Endodermal cell (in vitro differentiated cells): ENCODE measurements at regions not wholly inside any gene's neighbourhood (a gene's known extent, or its start where the extent isn't known, plus 50 kb on each side); places are given as distances from the start of the nearest gene placed in this dataset.

ENCODE experiments used
- DNase-seq: peaks from one replicate; pipeline ENCODE4 v3.0.0-alpha.2; 2017
- H3K27ac ChIP-seq: 2 replicates; pipeline ENCODE4 v1.5.1; 2013; ENCODE audit warnings: mild to moderate bottlenecking, low read depth, low read length, moderate library complexity
- H3K27me3 ChIP-seq: 2 replicates; pipeline ENCODE4 v1.6.1; 2013; ENCODE audit warnings: mild to moderate bottlenecking, low read length, moderate library complexity; ENCODE audit not compliant: insufficient read depth, control insufficient read depth, poor library complexity, severe bottlenecking
- H3K36me3 ChIP-seq: 2 replicates; pipeline ENCODE4 v1.7.0; 2013; ENCODE audit warnings: mild to moderate bottlenecking, low read length, moderate library complexity; ENCODE audit not compliant: control insufficient read depth, insufficient read depth
- H3K4me1 ChIP-seq: one replicate; pipeline ENCODE4 v1.7.0; 2013; ENCODE audit warnings: low read length; ENCODE audit not compliant: control insufficient read depth, insufficient read depth
- H3K4me3 ChIP-seq: 2 replicates; pipeline ENCODE4 v1.5.1; 2013; ENCODE audit warnings: mild to moderate bottlenecking, low read length, moderate library complexity
- H3K9ac ChIP-seq: 2 replicates; pipeline ENCODE4 v1.6.1; 2013; ENCODE audit warnings: mild to moderate bottlenecking, low read length, moderate library complexity; ENCODE audit not compliant: poor library complexity, severe bottlenecking; ENCODE audit errors: extremely low read depth
- H3K9me3 ChIP-seq: 2 replicates; pipeline ENCODE4 v1.6.1; 2013; ENCODE audit warnings: mild to moderate bottlenecking, low read length, moderate library complexity; ENCODE audit not compliant: control insufficient read depth
- H3K27ac Mint-ChIP-seq: 2 replicates; pipeline ENCODE4 v1.8.0; 2020; ENCODE audit warnings: mixed read lengths
- H3K27me3 Mint-ChIP-seq: 2 replicates; pipeline ENCODE4 v1.8.0; 2021; ENCODE audit warnings: mild to moderate bottlenecking, mixed read lengths; ENCODE audit not compliant: insufficient read depth
- H3K36me3 Mint-ChIP-seq: 2 replicates; pipeline ENCODE4 v1.8.0; 2020; ENCODE audit warnings: low read depth, mixed read lengths
- H3K4me1 Mint-ChIP-seq: 2 replicates; pipeline ENCODE4 v1.8.0; 2020; ENCODE audit warnings: mixed read lengths
- H3K4me3 Mint-ChIP-seq: 2 replicates; pipeline ENCODE4 v1.8.0; 2020; ENCODE audit warnings: mild to moderate bottlenecking, moderate library complexity, mixed read lengths
- H3K9me3 Mint-ChIP-seq: 2 replicates; pipeline ENCODE4 v1.8.0; 2020; ENCODE audit warnings: mild to moderate bottlenecking, mixed read lengths
- WGBS, 2 experiments: methylation state at CpG; one replicate each; pipeline versions ENCODE4 v1.1.5 to v1.1.7; 2013; ENCODE audit warnings: missing lambda C conversion rate in 2 of 2, mixed read lengths in 1 of 2; ENCODE audit not compliant: insufficient coverage in 1 of 2, insufficient read length in 1 of 2; 5-methylcytosine and 5-hydroxymethylcytosine counted together
- TF ChIP-seq, protein P1 (sequence below): fragments of 200-600 bp; sonication (generic); conservative IDR thresholded peaks from 2 replicates; pipeline ENCODE4 v1.5.0; 2021; ENCODE audit warnings: antibody characterized with exemption, mild to moderate bottlenecking

DNA sequence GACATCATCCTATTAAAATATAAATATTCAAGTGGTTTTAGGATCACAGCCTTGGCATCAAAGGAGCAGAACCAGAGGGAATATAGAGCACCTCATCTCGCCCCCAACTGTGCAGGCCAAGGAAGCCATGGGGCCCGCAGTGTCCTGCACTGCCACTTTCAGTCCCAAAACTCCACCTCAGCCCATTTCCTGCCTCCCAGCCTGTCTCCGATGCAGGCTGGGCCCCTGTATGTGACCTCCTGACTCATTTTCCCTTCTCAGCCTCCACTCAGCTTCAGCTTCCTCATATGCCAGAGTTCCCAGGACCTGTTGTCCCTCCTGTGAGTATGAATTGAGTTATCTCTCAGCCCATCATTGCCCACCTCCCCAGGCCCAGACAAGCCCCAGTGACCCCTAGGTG lies 72.9 kb upstream of the GLI2 start:
- Histone ChIP-seq H3K27me3 (peaks cover 8% of the 10 kb centered on the region), H3K36me3 (no peaks in the 10 kb centered on the region), H3K9me3 (peaks cover 37% of the 10 kb centered on the region), H3K4me3 (no peak overlapping the region), H3K9ac (no peak overlapping the region), H3K27ac (no peak overlapping the region), H3K4me1 (no peaks in the 10 kb centered on the region)
- H3K36me3 Mint-ChIP-seq: peaks cover 3% of the 10 kb centered on the region
- peaks cover 69% of the 10 kb centered on the region for H3K27me3 Mint-ChIP-seq
- peaks cover 42% of the 10 kb centered on the region for H3K9me3 Mint-ChIP-seq
- DNase-seq: peak; percentile 29
- WGBS, 2 experiments: 95% methylated on average over 3 of the region's 3 CpGs; no CpG with 5 or more reads in 1 of the 2 experiments
- TF ChIP-seq, protein P1, sequence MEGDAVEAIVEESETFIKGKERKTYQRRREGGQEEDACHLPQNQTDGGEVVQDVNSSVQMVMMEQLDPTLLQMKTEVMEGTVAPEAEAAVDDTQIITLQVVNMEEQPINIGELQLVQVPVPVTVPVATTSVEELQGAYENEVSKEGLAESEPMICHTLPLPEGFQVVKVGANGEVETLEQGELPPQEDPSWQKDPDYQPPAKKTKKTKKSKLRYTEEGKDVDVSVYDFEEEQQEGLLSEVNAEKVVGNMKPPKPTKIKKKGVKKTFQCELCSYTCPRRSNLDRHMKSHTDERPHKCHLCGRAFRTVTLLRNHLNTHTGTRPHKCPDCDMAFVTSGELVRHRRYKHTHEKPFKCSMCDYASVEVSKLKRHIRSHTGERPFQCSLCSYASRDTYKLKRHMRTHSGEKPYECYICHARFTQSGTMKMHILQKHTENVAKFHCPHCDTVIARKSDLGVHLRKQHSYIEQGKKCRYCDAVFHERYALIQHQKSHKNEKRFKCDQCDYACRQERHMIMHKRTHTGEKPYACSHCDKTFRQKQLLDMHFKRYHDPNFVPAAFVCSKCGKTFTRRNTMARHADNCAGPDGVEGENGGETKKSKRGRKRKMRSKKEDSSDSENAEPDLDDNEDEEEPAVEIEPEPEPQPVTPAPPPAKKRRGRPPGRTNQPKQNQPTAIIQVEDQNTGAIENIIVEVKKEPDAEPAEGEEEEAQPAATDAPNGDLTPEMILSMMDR: no peak
- no peaks in the 10 kb centered on the region for H3K4me1 Mint-ChIP-seq
- H3K4me3 Mint-ChIP-seq: no peak overlapping the region
- H3K27ac Mint-ChIP-seq: no peak overlapping the region

DNA sequence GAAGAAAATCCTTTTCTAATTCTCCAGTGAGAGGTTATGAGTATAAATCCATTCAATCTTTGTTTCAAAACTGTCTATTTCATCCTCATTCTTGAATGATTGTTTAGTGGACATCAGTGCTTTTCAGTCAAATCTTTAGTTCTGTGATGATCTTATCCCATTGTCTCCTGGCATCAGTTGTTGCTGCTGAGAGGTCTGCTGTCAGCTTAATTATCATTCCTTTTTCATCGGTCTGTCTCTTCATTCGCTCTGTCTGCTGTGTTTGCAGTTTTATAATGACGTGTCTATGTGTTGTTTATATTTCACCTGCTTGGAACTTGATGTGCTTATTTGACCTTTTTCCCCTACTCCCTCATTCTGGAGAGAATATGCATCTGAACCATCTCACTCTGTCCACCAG lies 69.2 kb upstream of the GLI2 start:
- H3K4me1 ChIP-seq: no peaks in the 10 kb centered on the region
- Mint-ChIP-seq H3K4me1 (no peaks in the 10 kb centered on the region), H3K36me3 (peaks cover 3% of the 10 kb centered on the region), H3K27me3 (peaks cover 67% of the 10 kb centered on the region), H3K27ac (no peak overlapping the region), H3K9me3 (peaks cover 48% of the 10 kb centered on the region), H3K4me3 (no peak overlapping the region)
- no peaks in the 10 kb centered on the region for H3K36me3 ChIP-seq
- WGBS, 2 experiments: 58 to 80% methylated on average over 1 to 3 of the region's 3 CpGs
- no peak for DNase-seq
- no peak overlapping the region for H3K9ac ChIP-seq
- H3K9me3 ChIP-seq: peaks cover 37% of the 10 kb centered on the region
- H3K4me3 ChIP-seq: no peak overlapping the region
- no peak overlapping the region for H3K27ac ChIP-seq
- TF ChIP-seq, protein P1: no peak
- peaks cover 20% of the 10 kb centered on the region for H3K27me3 ChIP-seq

DNA sequence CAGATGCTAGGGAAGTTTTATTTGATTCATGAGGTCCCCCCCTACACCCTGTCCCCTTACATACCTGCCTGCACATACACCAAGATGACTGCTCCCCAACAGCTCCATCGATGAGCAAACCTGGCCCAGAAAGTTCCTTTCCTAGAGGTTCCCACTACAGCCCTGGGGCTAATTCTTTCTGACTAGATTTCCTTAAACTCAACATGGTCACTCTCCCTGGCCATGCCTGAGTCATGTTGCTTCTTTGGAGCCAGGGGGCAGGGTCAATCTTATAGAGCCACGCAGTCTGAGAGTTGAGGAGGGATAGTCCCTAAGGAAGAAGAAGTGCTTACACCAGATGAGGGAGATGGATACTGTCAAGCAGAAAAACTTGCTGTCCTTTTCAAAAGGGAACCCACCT lies 67.7 kb upstream of the GLI2 start:
- Histone ChIP-seq H3K4me3 (no peak overlapping the region), H3K4me1 (no peaks in the 10 kb centered on the region), H3K36me3 (no peaks in the 10 kb centered on the region), H3K9me3 (peaks cover 37% of the 10 kb centered on the region), H3K27me3 (peaks cover 12% of the 10 kb centered on the region), H3K9ac (no peak overlapping the region), H3K27ac (no peak overlapping the region)
- Mint-ChIP-seq H3K27me3 (peaks cover 65% of the 10 kb centered on the region), H3K4me1 (no peaks in the 10 kb centered on the region), H3K27ac (no peak overlapping the region), H3K36me3 (peaks cover 3% of the 10 kb centered on the region), H3K9me3 (peaks cover 48% of the 10 kb centered on the region), H3K4me3 (no peak overlapping the region)
- 83 to 88% methylated on average over 2 of the region's 2 CpGs for WGBS, 2 experiments
- TF ChIP-seq, protein P1: no peak
- no peak for DNase-seq
